Tibial nerve (tissue), 4 donors: ENCODE measurements at regions not wholly inside any gene's neighbourhood (a gene's known extent, or its start where the extent isn't known, plus 50 kb on each side); places are given as distances from the start of the nearest gene placed in this dataset.

ENCODE experiments used
- DNase-seq, 2 donors: peaks; one replicate each; pipeline ENCODE4 v3.0.0-alpha.2; 2019; ENCODE audit warnings: low spot score in 2 of 2
- H3K27ac ChIP-seq, 4 donors: fragments of 200-600 bp; sonication (generic) in 3 of 4; one replicate each; pipeline ENCODE4 v1.5.1; 2017 to 2019; ENCODE audit warnings: mild to moderate bottlenecking in 1 of 4
- H3K27me3 ChIP-seq, 2 donors: fragments of 200-600 bp; sonication (generic) in 1 of 2; one replicate each; pipeline versions ENCODE4 v1.5.1 to v1.6.0; 2017 to 2019
- H3K36me3 ChIP-seq, 3 donors: fragments of 200-600 bp; sonication (generic); one replicate each; pipeline ENCODE4 v1.5.1; 2018 to 2019
- H3K4me1 ChIP-seq, 4 donors: fragments of 200-600 bp; sonication (generic) in 3 of 4; one replicate each; pipeline ENCODE4 v1.5.1; 2017 to 2019
- H3K4me3 ChIP-seq, 4 donors: fragments of 200-600 bp; sonication (generic) in 3 of 4; one replicate each; pipeline ENCODE4 v1.5.1; 2017 to 2019; ENCODE audit warnings: mild to moderate bottlenecking in 1 of 4, moderate library complexity in 1 of 4
- H3K9me3 ChIP-seq, 4 donors: fragments of 200-600 bp; sonication (generic) in 3 of 4; one replicate each; pipeline ENCODE4 v1.5.1; 2017 to 2019
- CTCF ChIP-seq, 5 experiments: fragments of 200-600 bp in 3 of 5; fragments of 450-650 bp in 2 of 5; sonication (generic) in 3 of 5; IDR thresholded peaks; one replicate each; pipeline ENCODE4 v1.5.1; 2016 to 2019; ENCODE audit warnings: antibody characterized with exemption in 5 of 5, mild to moderate bottlenecking in 3 of 5, moderate library complexity in 2 of 5
- EP300 ChIP-seq, 2 donors: sonication (generic); formaldehyde crosslinking; IDR thresholded peaks; one replicate each; pipeline ENCODE4 v1.6.1; 2017; ENCODE audit warnings: antibody characterized with exemption in 2 of 2, mild to moderate bottlenecking in 1 of 2
- POLR2A ChIP-seq, 2 donors: fragments of 450-650 bp; IDR thresholded peaks; one replicate each; pipeline ENCODE4 v1.6.1; 2017; ENCODE audit warnings: antibody characterized with exemption in 2 of 2, mild to moderate bottlenecking in 2 of 2, moderate library complexity in 2 of 2
- WGBS, 2 donors: methylation state at CpG; one replicate each; pipeline ENCODE4 v1.1.5; 2018; 5-methylcytosine and 5-hydroxymethylcytosine counted together

GRCh38 chr17:15119968-15120367 is 145.2 kb downstream of the PMP22 start:
- Histone ChIP-seq H3K4me3 (no peak overlapping the region), H3K9me3 (no peaks in the 10 kb centered on the region), H3K27ac (no peak overlapping the region), H3K27me3 (no peaks in the 10 kb centered on the region), H3K36me3 (no peaks in the 10 kb centered on the region), H3K4me1 (no peaks in the 10 kb centered on the region)
- WGBS, 2 donors: 67 to 71% methylated on average over 3 of the region's 3 CpGs
- no peak for TF ChIP-seq EP300 (IDR thresholded peaks at IDR 0.05)
- no peak for TF ChIP-seq CTCF (IDR thresholded peaks at IDR 0.05)
- no peak for TF ChIP-seq POLR2A (IDR thresholded peaks at IDR 0.05)
- DNase-seq: no peak

- no peak overlapping the region for H3K4me3 ChIP-seq
- no peak for DNase-seq
- no peak overlapping the region for H3K27ac ChIP-seq
- TF ChIP-seq CTCF (IDR thresholded peaks at IDR 0.05) (no peak), EP300 (IDR thresholded peaks at IDR 0.05) (no peak), POLR2A (IDR thresholded peaks at IDR 0.05) (no peak)
- no peaks in the 10 kb centered on the region for H3K9me3 ChIP-seq
- H3K27me3 ChIP-seq: no peaks in the 10 kb centered on the region
- WGBS, 2 donors: 67 to 68% methylated on average over 2 of the region's 2 CpGs
- no peaks in the 10 kb centered on the region for H3K36me3 ChIP-seq
- no peaks in the 10 kb centered on the region for H3K4me1 ChIP-seq
These were observed 147.9 kb downstream of the PMP22 start for GRCh38 chr17:15117239-15117638.

GRCh38 chr17:15112846-15113617 is 152.1 kb downstream of the PMP22 start:
- Histone ChIP-seq H3K4me3 (no peak overlapping the region), H3K27me3 (no peaks in the 10 kb centered on the region), H3K36me3 (no peaks in the 10 kb centered on the region), H3K4me1 (no peaks in the 10 kb centered on the region), H3K9me3 (no peaks in the 10 kb centered on the region), H3K27ac (no peak overlapping the region)
- DNase-seq: no peak
- TF ChIP-seq EP300 (IDR thresholded peaks at IDR 0.05) (no peak), CTCF (IDR thresholded peaks at IDR 0.05) (no peak), POLR2A (IDR thresholded peaks at IDR 0.05) (no peak)
- WGBS, 2 donors: 21 to 24% methylated on average over 13 of the region's 13 CpGs

- H3K4me3 ChIP-seq: no peak overlapping the region
- WGBS, 2 donors: 60 to 90% methylated on average over 3 of the region's 3 CpGs
- no peaks in the 10 kb centered on the region for H3K9me3 ChIP-seq
- no peak overlapping the region for H3K27ac ChIP-seq
- no peaks in the 10 kb centered on the region for H3K36me3 ChIP-seq
- DNase-seq: no peak
- no peaks in the 10 kb centered on the region for H3K4me1 ChIP-seq
- no peaks in the 10 kb centered on the region for H3K27me3 ChIP-seq
- TF ChIP-seq POLR2A (IDR thresholded peaks at IDR 0.05) (no peak), EP300 (IDR thresholded peaks at IDR 0.05) (no peak), CTCF (IDR thresholded peaks at IDR 0.05) (no peak)
These were observed 155.5 kb downstream of the PMP22 start for GRCh38 chr17:15109608-15110007.

- TF ChIP-seq EP300 (IDR thresholded peaks at IDR 0.05): no peak
- no peak for TF ChIP-seq POLR2A (IDR thresholded peaks at IDR 0.05)
- no peak for TF ChIP-seq CTCF (IDR thresholded peaks at IDR 0.05)
- Histone ChIP-seq H3K4me3 (no peak overlapping the region), H3K27me3 (no peaks in the 10 kb centered on the region), H3K36me3 (no peaks in the 10 kb centered on the region), H3K9me3 (no peaks in the 10 kb centered on the region), H3K4me1 (no peaks in the 10 kb centered on the region), H3K27ac (no peak overlapping the region)
- WGBS, 2 donors: 51 to 56% methylated on average over 3 of the region's 3 CpGs
- no peak for DNase-seq
These were observed 156.1 kb downstream of the PMP22 start for GRCh38 chr17:15108992-15109391.
